HL-60 (cell line): ENCODE measurements at regions not wholly inside any gene's neighbourhood (a gene's known extent, or its start where the extent isn't known, plus 50 kb on each side); places are given as distances from the start of the nearest gene placed in this dataset.

Experiments
- GABPA ChIP-seq: IDR thresholded peaks from 2 replicates; pipeline ENCODE4 v1.6.1; 2012; ENCODE audit warnings: low read depth
- SPI1 ChIP-seq: IDR thresholded peaks from 2 replicates; pipeline ENCODE4 v1.6.1; 2012; ENCODE audit warnings: low read depth, mild to moderate bottlenecking, borderline replicate concordance
- TF ChIP-seq, protein P1 (sequence below): IDR thresholded peaks from one replicate; pipeline ENCODE4 v1.5.1; 2011; ENCODE audit warnings: low read length, control low read depth, inconsistent platforms; ENCODE audit not compliant: insufficient read depth

DNA sequence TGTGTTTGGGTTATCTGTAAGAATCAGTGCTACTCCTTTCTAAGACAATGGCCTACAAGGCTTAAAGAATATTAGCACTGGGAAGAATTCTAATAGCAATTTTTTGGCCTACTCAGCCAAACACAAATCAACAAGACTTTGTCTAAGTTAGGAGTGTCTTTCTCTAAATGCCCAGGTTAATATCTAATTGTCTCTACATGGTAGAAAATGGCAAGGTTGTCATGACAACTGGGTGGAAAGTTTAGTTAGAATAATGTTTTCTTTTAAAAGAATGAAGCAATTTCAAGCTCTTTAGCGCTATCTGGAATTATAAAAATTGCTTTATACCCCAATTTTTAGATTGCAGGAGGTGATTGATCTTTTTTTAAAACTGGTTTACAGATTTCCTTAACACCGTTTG lies 396.8 kb downstream of the TUSC7 start:
- no peak for TF ChIP-seq SPI1
- TF ChIP-seq GABPA = no peak
- TF ChIP-seq, protein P1, sequence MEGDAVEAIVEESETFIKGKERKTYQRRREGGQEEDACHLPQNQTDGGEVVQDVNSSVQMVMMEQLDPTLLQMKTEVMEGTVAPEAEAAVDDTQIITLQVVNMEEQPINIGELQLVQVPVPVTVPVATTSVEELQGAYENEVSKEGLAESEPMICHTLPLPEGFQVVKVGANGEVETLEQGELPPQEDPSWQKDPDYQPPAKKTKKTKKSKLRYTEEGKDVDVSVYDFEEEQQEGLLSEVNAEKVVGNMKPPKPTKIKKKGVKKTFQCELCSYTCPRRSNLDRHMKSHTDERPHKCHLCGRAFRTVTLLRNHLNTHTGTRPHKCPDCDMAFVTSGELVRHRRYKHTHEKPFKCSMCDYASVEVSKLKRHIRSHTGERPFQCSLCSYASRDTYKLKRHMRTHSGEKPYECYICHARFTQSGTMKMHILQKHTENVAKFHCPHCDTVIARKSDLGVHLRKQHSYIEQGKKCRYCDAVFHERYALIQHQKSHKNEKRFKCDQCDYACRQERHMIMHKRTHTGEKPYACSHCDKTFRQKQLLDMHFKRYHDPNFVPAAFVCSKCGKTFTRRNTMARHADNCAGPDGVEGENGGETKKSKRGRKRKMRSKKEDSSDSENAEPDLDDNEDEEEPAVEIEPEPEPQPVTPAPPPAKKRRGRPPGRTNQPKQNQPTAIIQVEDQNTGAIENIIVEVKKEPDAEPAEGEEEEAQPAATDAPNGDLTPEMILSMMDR = no peak
